ENCODE measurements at regions not wholly inside any gene's neighbourhood (a gene's known extent, or its start where the extent isn't known, plus 50 kb on each side); places are given as distances from the start of the nearest gene placed in this dataset.

- DNase-seq (ENCODE audit: low read depth in 4 of 4, low spot score in 1 of 4): no peak
Measured at GRCh38 chr1:57833296-57833695, 409.4 kb upstream of the DAB1 start.

GRCh38 chr1:57832612-57833011 is 408.8 kb upstream of the DAB1 start:
- no peak for DNase-seq (ENCODE audit: low read depth in 4 of 4, low spot score in 1 of 4)

GRCh38 chr1:57831624-57832023 is 407.8 kb upstream of the DAB1 start:
- DNase-seq (ENCODE audit: low read depth in 4 of 4, low spot score in 1 of 4): no peak

DNA sequence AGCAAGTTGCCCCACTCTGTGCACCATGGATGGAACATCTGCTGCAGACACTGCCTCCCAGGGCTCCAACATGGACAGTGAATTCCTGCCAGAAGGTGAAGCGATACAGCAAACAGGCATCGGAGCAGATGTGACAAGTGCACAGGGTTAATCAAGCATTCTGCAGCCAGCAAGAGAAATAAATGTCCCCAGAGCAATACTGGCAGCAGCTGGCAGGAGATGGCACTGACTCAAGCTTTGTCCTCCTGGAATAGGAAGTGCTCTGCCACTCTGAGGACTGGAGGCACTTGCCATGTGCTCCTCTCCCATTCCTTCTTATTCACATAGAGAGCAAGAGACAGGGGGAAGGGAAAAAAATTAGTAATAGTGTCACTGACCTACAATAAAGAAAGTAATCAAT is 402.7 kb upstream of the DAB1 start:
- no peak for DNase-seq (ENCODE audit: low read depth in 4 of 4, low spot score in 1 of 4)

GRCh38 chr1:57824535-57824934 is 400.7 kb upstream of the DAB1 start:
- DNase-seq (ENCODE audit: low read depth in 4 of 4, low spot score in 1 of 4): no peak

GRCh38 chr1:57820356-57821095 is 396.7 kb upstream of the DAB1 start:
- no peak for DNase-seq (ENCODE audit: low read depth in 4 of 4, low spot score in 1 of 4)

- DNase-seq (ENCODE audit: low read depth in 4 of 4, low spot score in 1 of 4): no peak
Measured at GRCh38 chr1:57819893-57820292, 396.0 kb upstream of the DAB1 start.

DNA sequence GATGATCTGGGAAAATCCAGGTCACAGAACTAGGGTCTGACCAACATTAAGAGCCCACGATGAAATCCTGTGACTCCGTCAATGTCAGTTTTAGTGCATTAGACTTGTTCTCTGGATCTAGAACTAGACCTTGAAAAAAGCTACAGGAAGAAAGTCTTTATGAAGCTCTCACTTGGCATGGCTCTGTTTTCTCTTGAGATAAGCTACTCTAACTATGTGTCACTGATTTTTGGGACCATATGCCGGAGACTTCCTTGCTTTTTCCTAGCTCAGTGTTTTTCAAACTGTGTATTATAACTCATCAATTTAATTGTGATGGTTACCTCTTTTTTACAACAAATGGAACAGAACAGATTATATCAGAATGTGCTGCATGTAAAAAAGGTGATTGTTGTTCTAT is 379.7 kb upstream of the DAB1 start:
- no peak for DNase-seq (ENCODE audit: low read depth in 4 of 4, low spot score in 1 of 4)

DNA sequence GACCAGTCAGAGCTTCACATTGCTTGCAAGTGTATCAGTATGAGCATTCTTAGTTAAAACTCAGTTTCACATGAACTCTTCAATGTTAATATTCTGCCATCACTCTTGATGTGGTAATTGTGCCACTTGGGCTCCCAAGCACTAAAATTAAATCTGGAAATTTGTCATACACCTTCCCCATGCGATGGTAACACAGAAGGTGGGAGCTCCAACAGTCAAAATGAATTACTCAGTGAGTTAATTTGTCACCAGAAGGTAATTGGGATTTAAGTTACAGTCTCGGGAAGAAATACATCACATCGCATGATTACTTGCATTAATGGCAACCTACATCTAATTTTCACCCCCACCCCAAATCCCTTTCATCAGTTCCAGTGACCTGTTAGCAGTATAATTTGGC is 376.5 kb upstream of the DAB1 start:
- no peak for DNase-seq (ENCODE audit: low read depth in 4 of 4, low spot score in 1 of 4)

- DNase-seq (ENCODE audit: low read depth in 4 of 4, low spot score in 1 of 4): no peak
Measured at GRCh38 chr1:57799490-57800115, 375.7 kb upstream of the DAB1 start.

GRCh38 chr1:57798543-57798942 is 374.7 kb upstream of the DAB1 start:
- DNase-seq (ENCODE audit: low read depth in 4 of 4, low spot score in 1 of 4): no peak

- no peak for DNase-seq (ENCODE audit: low read depth in 4 of 4, low spot score in 1 of 4)
Measured at GRCh38 chr1:57797084-57797483, 373.2 kb upstream of the DAB1 start.

DNA sequence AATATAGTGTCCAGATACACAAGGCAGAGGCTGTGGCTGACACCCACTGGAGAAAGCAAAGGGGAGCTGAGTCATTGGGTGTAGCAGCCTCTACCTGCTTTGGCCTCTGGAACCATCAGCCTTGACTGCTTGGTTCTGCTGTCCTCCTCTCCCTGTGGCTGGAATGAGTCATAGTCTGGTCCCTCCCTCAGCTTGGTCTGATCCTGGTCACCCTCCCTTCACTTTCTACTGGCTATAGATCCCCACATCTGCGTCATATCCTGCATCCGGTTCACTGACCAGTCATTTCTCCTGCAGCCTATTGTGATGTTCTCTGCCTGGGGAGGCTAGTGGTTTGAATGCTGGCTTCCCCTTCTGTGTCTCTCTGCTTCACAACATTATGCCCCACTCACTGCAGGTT is 372.8 kb upstream of the DAB1 start:
- no peak for DNase-seq (ENCODE audit: low read depth in 4 of 4, low spot score in 1 of 4)

- DNase-seq (ENCODE audit: low read depth in 4 of 4, low spot score in 1 of 4): no peak
Measured at GRCh38 chr1:57795886-57796285, 372.0 kb upstream of the DAB1 start.

DNA sequence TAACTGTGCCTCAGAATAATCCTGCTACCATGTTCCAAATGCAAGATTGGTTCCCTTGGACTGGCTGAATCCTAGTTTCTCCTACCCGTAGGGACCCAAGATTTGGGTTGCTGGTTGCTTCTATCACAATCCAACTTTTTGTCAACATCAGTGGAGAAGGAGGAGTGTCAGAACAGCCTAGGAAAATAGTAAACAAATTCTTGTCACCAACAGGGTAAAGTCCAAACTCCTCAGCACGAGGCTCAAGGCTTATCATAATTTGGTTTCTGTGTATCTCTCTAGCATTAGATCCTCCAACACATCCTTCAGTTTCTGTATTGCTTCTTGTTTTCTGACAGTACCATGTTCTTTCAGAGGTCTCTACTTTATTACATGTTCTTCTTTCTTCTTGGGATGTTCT is 370.2 kb upstream of the DAB1 start:
- DNase-seq (ENCODE audit: low read depth in 4 of 4, low spot score in 1 of 4): no peak

GRCh38 chr1:57791497-57791896 is 367.6 kb upstream of the DAB1 start:
- DNase-seq (ENCODE audit: low read depth in 4 of 4, low spot score in 1 of 4): no peak

DNA sequence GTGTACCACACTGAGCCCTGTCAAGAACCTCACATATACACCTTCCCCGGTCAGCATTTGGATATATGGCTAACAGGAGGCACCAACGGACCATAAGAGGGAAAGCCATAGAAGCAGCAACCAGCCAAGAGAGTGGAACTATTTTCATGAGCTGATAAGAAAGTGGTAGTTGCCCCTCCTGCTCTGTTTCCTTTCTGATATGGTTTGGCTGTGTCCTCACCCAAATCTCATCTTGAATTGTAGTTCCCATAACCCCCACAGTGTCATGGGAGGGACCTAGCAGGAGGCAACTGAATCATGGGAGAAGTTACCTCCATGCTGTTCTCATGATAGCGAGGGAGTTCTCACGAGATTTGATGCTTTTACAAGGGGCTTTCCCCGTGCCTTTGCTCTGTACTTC is 366.1 kb upstream of the DAB1 start:
- DNase-seq (ENCODE audit: low read depth in 4 of 4, low spot score in 1 of 4): no peak

GRCh38 chr1:57788313-57788712 is 364.5 kb upstream of the DAB1 start:
- no peak for DNase-seq (ENCODE audit: low read depth in 4 of 4, low spot score in 1 of 4)

DNA sequence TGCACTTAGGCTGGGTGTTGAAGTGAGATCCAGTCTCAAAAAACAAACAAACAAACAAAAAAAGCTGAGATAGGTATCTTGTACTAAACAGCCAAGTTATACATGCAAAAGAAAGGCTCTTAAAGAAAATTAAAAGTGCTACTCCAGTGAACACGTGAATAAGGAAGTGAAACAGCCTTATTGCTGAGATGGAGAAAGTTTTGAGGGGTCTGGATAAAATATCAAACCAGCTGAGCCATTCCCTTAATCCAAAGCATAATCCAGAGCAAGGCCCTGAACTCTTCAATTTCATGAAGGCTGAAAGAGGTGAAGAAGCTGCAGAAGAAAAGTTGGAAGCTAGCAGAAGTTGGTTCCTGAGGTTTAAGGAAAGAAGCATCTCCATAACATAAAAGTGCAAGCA is 360.5 kb upstream of the DAB1 start:
- no peak for DNase-seq (ENCODE audit: low read depth in 4 of 4, low spot score in 1 of 4)

DNA sequence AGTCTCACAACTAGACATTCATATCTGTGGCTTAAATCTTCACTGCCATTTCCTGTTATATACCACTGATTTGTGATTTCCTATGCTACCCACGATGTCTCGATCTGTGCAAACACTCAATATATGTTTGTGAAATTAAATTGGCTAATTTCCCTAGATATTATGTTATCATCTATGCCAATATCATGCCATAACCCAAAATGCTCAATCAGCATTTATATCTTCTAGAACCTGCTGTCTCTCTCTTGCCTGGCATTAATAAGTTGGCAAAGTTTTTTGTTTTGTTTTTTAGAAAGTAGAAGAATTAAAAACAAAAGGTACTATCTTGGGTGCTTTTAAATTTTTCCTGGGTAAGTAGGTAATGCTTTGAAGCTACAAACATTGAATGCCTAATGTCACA is 358.5 kb upstream of the DAB1 start:
- no peak for DNase-seq (ENCODE audit: low read depth in 4 of 4, low spot score in 1 of 4)

DNA sequence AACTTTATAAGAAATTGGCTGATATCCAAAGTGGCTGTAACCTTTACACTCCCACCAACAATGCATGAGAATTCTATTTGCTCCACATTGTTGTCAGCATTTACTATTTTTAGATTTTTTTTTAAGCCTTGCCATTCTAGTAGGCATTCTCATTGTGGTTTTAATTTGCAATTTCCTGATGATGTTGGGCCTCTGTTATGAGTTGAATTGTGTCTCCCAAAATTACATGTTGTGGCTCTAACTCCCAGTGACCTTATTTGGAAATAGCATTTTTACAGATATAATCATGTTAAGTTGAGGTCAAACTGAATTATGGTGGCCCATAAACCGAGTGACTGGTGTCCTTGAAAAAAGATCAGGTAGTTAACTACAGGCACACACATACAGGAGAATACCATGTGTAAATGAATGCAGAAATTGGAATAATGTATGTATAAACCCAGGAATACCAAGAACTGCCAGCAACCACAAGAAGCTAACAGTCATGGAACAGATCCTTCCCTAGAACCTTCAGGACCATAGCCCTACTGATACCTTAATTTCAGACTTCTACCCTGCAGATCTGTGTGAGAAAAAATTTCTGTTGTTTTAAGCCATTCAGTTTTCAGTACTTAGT is 348.8 kb upstream of the DAB1 start:
- no peak for DNase-seq (ENCODE audit: low read depth in 4 of 4, low spot score in 1 of 4)

DNA sequence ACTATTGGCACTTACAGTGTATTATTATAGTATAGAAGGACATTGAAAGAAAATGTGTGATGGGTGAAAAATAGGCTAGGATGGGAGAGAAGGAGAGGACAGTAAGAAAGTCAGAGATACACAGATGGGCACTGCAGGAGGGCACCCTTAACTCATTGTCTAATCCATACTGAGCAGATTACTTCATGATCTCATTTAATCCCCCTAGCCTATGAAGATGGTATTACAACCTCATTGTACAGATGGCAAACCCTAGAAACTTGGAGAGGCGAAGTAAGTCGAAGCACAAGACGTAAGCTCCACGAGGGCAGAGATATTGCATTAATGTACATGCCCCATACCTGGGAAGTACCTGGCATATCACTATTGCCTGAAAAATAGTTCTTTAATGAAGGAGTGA is 346.9 kb upstream of the DAB1 start:
- DNase-seq (ENCODE audit: low read depth in 4 of 4, low spot score in 1 of 4): no peak

DNA sequence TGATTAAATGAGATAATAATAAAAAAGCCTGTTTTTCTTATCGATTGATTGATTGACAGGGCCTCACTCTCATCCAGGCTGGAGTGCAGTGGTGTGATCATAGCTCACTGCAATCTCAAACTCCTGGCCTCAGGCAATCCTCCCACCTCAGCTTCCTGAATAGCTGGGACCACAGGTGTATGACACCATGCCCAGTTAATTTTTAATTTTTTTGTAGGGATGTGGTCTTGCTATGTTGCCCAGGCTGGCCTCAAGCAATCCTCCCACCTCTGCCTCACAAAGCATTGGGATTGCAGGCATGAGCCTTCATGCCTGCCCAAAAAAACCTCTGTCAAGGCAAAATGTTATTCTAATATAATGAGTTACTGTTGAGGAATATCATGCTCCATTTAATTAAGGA is 346.4 kb upstream of the DAB1 start:
- no peak for DNase-seq (ENCODE audit: low read depth in 4 of 4, low spot score in 1 of 4)

All from stimulated activated CD4-positive, alpha-beta T cell treated with anti-CD3 and anti-CD28 coated beads, Interleukin-1b, Interleukin-23, amount 100 ng/mL, for 24 hours (primary cell).